ENCODE measurements at regions not wholly inside any gene's neighbourhood (a gene's known extent, or its start where the extent isn't known, plus 50 kb on each side); places are given as distances from the start of the nearest gene placed in this dataset.

GRCh38 chr4:12881945-12882584, 602.1 kb downstream of the RAB28 start:
- no peak overlapping the region for H3K4me2 ChIP-seq (ENCODE audit: control insufficient read depth, extremely low read depth, insufficient read depth, low read depth, low read length)
- H3K79me2 ChIP-seq (ENCODE audit: control insufficient read depth, insufficient read depth, low read length) = no peaks in the 10 kb centered on the region
- no peak for DNase-seq (ENCODE audit: low read depth, low spot score)
- dilution Hi-C loops (cut with MboI; ENCODE audit: extremely low pct_ligation_motif_present, low sequenced_read_pairs) = no loop called here
- H4K20me1 ChIP-seq (ENCODE audit: control insufficient read depth, extremely low read depth, insufficient read depth, low read length) = no peaks in the 10 kb centered on the region
- no peak overlapping the region for H3K9ac ChIP-seq (ENCODE audit: control insufficient read depth, extremely low read depth, insufficient read depth, low read length)
- no peaks in the 10 kb centered on the region for H3K4me1 ChIP-seq (ENCODE audit: control insufficient read depth, extremely low read depth, insufficient read depth, low read length)
- no peaks in the 10 kb centered on the region for H3K9me3 ChIP-seq (ENCODE audit: control insufficient read depth, low read depth, low read length)
- FAIRE-seq = no peak
- no peaks in the 10 kb centered on the region for H3K36me3 ChIP-seq (ENCODE audit: control insufficient read depth in 2 of 2, extremely low read depth in 1 of 2, insufficient read depth in 2 of 2, low read length in 2 of 2)
- H3K4me3 ChIP-seq (ENCODE audit: control insufficient read depth in 2 of 3, extremely low read depth in 1 of 3, insufficient read depth in 2 of 3, low read depth in 1 of 3, low read length in 3 of 3) = no peak overlapping the region
- no peak overlapping the region for H3K27ac ChIP-seq (ENCODE audit: control insufficient read depth, insufficient read depth, low read length)
- H2AFZ ChIP-seq (ENCODE audit: control insufficient read depth, low read length) = no peak overlapping the region
- no peaks in the 10 kb centered on the region for H3K27me3 ChIP-seq (ENCODE audit: control insufficient read depth, extremely low read depth, insufficient read depth, low read length)
- no peak for TF ChIP-seq EZH2 (IDR thresholded peaks at IDR 0.05; ENCODE audit: low read length)
- TF ChIP-seq CTCF (optimal IDR thresholded peaks at IDR 0.05 in 1 of 3, IDR thresholded peaks at IDR 0.05 in 1 of 3, conservative IDR thresholded peaks at IDR 0.05 in 1 of 3; ENCODE audit: extremely low read depth in 1 of 3, insufficient read depth in 2 of 3, low read length in 3 of 3) = no peak
- H3K9me1 ChIP-seq (ENCODE audit: control insufficient read depth, extremely low read depth, insufficient read depth, low read length) = no peaks in the 10 kb centered on the region

GRCh38 chr4:12880844-12881243, 603.3 kb downstream of the RAB28 start:
- no peak for DNase-seq (ENCODE audit: low read depth, low spot score)
- H3K4me1 ChIP-seq (ENCODE audit: control insufficient read depth, extremely low read depth, insufficient read depth, low read length) = no peaks in the 10 kb centered on the region
- TF ChIP-seq EZH2 (IDR thresholded peaks at IDR 0.05; ENCODE audit: low read length) (no peak), CTCF (optimal IDR thresholded peaks at IDR 0.05 in 1 of 3, IDR thresholded peaks at IDR 0.05 in 1 of 3, conservative IDR thresholded peaks at IDR 0.05 in 1 of 3; ENCODE audit: extremely low read depth in 1 of 3, insufficient read depth in 2 of 3, low read length in 3 of 3) (no peak)
- no peaks in the 10 kb centered on the region for H3K9me1 ChIP-seq (ENCODE audit: control insufficient read depth, extremely low read depth, insufficient read depth, low read length)
- dilution Hi-C loops (cut with MboI; ENCODE audit: extremely low pct_ligation_motif_present, low sequenced_read_pairs) = no loop called here
- no peak overlapping the region for H3K4me2 ChIP-seq (ENCODE audit: control insufficient read depth, extremely low read depth, insufficient read depth, low read depth, low read length)
- no peak overlapping the region for H3K9ac ChIP-seq (ENCODE audit: control insufficient read depth, extremely low read depth, insufficient read depth, low read length)
- no peak overlapping the region for H3K4me3 ChIP-seq (ENCODE audit: control insufficient read depth in 2 of 3, extremely low read depth in 1 of 3, insufficient read depth in 2 of 3, low read depth in 1 of 3, low read length in 3 of 3)
- H3K9me3 ChIP-seq (ENCODE audit: control insufficient read depth, low read depth, low read length) = no peaks in the 10 kb centered on the region
- no peaks in the 10 kb centered on the region for H3K79me2 ChIP-seq (ENCODE audit: control insufficient read depth, insufficient read depth, low read length)
- no peaks in the 10 kb centered on the region for H3K36me3 ChIP-seq (ENCODE audit: control insufficient read depth in 2 of 2, extremely low read depth in 1 of 2, insufficient read depth in 2 of 2, low read length in 2 of 2)
- no peak for FAIRE-seq
- H3K27ac ChIP-seq (ENCODE audit: control insufficient read depth, insufficient read depth, low read length) = no peak overlapping the region
- no peaks in the 10 kb centered on the region for H4K20me1 ChIP-seq (ENCODE audit: control insufficient read depth, extremely low read depth, insufficient read depth, low read length)
- no peaks in the 10 kb centered on the region for H3K27me3 ChIP-seq (ENCODE audit: control insufficient read depth, extremely low read depth, insufficient read depth, low read length)
- H2AFZ ChIP-seq (ENCODE audit: control insufficient read depth, low read length) = no peak overlapping the region

Measured in keratinocyte (primary cell).